M059J (cell line): ENCODE measurements at regions not wholly inside any gene's neighbourhood (a gene's known extent, or its start where the extent isn't known, plus 50 kb on each side); places are given as distances from the start of the nearest gene placed in this dataset.

Experiments used
- DNase-seq: peaks from one replicate; pipeline ENCODE4 v3.0.0-alpha.2; 2012; ENCODE audit warnings: low read depth

DNA sequence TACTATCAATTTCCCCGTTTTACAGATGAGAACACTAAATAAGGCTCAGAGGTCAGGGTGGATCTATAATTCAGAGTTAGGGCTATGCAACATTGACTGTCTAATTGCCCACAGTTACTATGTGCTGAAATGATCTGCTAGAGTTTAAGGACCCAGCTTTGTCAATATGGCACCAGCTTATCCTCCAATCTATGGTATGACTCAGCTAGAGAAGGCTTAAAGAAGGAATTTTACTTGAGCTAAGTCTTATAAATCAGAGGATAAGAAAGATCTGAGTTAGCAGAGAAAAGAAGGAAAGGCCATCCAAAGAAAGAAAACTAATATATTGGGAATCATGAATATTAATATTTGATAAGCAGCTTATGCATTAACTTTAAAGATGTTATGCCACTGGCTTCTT, 78.1 kb downstream of the ASB9 start:
- DNase-seq = no peak

DNA sequence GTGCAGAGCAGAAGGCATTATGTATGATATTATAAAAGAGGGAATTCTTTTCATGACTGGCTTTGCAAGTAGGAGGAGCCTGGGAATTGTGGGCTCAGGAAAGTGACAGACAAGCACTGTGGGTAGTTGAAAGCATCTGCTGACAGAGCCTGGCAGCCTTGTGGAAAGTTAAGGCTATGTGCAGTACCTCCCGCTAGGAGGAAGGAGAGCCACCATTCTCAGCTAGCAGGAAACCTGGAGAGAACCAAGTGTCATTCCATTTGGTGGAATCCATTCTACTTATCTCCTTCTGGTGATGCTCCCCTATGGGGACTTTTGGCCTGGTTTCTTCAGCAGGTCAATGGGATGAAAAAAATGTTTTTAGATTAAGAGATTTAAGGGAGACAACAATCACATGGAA, 81.8 kb downstream of the ASB9 start:
- DNase-seq = no peak

GRCh38 chrX:15177316-15177715, 92.6 kb downstream of the ASB9 start:
- peak; percentile 46 for DNase-seq

DNA sequence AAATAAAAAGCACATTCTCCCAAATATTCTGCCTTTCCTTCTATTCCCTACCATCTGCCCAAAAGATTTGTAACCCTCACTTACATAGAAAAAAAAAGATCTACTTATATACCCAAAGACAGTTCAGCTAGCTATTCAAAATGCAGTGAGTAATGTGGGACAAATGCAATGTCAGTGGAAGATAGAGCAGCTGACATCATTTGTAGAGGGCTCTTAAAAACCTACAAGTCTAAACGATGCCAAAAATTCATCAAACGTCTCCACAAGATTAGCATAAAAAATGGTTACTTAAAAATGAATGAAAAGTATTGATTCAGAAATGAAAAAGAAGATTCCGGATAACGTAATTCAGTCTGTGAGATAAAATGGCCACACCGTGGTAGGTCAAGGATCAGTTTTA, 96.5 kb downstream of the ASB9 start:
- DNase-seq = peak; percentile 41

DNA sequence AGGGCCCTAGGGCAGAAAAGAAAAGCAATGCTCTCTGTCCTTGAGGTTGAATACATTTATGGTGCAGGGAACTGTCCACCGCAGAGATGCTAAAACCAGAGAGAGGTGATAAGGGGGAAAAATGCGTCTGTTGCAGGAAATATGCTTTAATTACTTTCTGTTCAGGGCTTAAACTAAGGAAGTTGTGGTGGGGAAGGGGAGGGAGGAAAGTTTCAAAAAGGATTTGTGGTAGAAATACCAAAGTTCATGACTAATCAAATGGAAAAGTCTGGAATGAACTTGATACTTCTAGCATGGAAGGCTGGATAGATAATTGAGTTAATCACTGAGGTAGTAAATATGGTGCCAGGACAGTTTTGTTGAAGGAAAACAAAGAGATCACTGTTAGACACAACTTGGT, 99.0 kb downstream of the ASB9 start:
- peak; percentile 86 for DNase-seq

DNA sequence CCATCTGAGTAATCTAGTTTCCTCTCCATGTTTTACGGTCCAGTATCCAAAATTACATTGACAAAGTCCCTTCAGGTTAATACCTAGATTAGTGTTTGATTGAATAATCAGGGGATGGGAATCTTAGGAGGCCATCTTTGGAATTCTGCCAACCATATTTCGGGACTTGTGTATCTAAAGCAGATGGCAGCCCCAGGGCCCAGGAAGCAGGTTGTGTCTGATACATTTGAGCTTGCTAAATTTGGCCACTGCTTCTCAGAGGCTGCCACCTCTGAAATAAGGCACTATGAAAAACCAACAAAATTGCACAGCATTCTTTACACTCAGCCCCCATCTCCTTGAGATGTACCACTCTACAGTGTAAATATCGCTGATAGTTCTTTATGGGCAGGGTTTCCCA, 102.1 kb downstream of the ASB9 start:
- no peak for DNase-seq

- no peak for DNase-seq
These were observed 104.1 kb downstream of the ASB9 start for GRCh38 chrX:15165832-15166231.

- no peak for DNase-seq
These were observed 106.8 kb downstream of the ASB9 start for GRCh38 chrX:15163131-15163530.

- no peak for DNase-seq
These were observed 109.3 kb downstream of the ASB9 start for GRCh38 chrX:15160558-15161095.

GRCh38 chrX:15158736-15159406, 111.0 kb downstream of the ASB9 start:
- no peak for DNase-seq

GRCh38 chrX:15158350-15158735, 111.5 kb downstream of the ASB9 start:
- DNase-seq = no peak

DNA sequence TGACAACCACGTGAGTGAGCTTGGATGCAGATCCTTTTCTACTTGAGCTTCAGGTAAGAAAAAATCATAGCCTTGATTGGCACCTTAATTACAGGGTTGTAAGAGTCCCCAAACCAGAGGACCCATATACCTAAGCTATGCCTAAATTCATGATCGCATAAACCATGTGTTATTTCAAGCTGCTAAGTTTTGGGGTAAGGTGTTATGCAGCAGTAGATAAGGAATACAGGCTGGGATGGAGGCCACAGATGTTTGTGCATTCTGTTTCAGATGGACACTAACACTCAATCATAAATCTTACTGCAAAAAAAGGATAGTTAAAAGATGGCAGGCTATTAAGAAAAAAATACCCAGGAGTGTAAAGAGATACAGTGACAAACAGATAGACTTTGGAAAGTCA, 112.3 kb downstream of the ASB9 start:
- no peak for DNase-seq

GRCh38 chrX:15151267-15152186, 118.4 kb downstream of the ASB9 start:
- DNase-seq = peak; percentile 57

DNA sequence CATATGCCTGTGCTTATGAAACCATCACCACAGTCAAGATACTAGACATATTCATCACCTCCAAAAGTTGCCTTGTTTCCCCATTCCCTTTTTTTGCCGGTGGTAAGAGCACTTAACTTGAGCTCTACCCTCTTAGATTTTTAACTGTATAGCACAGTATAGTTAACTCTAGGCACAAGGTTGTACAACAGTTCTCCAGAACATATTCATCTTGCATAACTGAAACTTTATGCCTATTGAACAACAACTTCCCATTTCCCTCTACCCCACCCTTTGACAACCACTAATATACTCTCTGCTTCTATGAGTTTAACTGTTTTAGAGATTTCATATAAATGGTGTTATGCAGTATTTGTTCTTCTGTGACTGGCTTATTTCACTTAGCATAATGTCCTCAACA, 119.3 kb downstream of the ASB9 start:
- no peak for DNase-seq

DNA sequence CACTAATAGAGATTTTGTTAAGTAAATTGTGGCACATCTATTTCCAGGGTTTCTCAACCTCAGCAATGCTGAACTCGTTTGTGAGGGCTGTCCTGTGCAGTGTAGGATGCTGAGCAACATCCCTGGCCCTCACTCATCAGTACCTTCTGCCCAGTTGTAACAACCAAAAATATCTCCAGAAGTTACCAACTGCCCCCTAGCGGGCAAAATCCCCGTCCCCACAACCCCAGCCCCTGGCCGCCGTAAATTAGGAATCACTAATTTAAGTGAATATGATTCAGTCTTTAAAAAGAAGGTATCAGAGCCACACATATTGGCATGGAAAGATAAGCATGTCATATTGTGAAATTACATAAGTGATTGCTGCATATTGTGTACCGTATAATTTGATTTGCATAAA, 123.4 kb downstream of the ASB9 start:
- DNase-seq = no peak

GRCh38 chrX:15143825-15144121, 126.1 kb downstream of the ASB9 start:
- peak; percentile 7 for DNase-seq

DNA sequence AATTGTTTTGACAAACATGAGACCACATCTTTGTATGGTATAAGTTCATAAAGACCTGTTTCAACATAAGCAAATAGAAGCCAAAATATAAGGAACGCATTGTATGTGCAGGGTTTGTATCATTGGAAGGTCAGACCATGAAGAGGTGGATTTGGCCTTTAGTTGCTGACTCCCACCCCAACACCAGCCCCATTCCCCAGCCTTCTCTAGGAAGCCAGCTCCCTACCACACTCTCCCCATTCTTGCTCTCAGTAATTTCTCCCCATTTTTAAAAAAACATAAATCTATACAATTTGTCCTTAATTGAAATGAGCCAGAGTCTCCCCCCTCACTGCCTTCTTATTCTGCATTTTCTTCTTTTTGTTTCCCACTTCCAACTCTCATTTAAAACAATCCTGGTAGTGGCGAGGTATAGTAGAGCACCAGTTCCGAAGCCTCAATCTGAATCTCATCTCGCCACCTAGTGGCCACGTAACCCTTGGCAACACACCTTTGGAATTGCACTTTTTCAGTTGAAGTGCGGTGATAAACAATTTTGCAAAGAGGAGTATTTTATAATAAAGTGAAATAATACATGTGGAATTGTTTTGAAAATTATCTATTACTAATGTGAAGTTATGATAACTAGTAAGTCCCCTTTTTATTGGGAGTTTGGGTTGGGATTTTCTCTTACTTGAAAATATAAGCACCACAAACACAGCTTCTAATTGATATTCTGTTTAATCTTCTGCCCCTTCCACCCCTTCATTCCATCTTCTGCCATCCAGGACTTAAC, 126.6 kb downstream of the ASB9 start:
- peak; percentile 57 for DNase-seq

- DNase-seq = peak; percentile 45
These were observed 127.7 kb downstream of the ASB9 start for GRCh38 chrX:15142084-15142715.

- no peak for DNase-seq
These were observed 133.1 kb downstream of the ASB9 start for GRCh38 chrX:15136795-15137194.

DNA sequence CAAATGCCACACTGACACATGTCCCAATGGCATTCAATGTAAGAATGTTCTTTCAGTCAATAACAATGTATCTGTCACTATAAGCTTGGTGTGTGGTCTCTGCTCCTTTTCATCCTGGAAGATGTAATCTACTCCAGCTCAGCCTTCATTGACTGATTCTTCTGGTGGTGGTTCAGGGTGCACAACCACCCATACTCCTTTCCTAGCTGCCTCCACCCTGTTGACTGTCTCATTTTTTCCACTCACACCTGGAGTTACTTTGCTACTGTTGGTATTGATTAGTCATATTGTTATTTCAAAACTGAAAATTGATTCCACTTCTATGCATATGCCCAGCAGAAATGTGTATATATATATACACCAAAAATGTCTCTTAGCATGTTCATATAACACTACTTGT, 140.5 kb downstream of the ASB9 start:
- DNase-seq = no peak

- DNase-seq = no peak
These were observed 141.0 kb downstream of the ASB9 start for GRCh38 chrX:15128861-15129260.

- no peak for DNase-seq
These were observed 142.9 kb downstream of the ASB9 start for GRCh38 chrX:15127010-15127409.
